Left forelimb (tissue), 1 donor: ENCODE measurements at regions not wholly inside any gene's neighbourhood (a gene's known extent, or its start where the extent isn't known, plus 50 kb on each side); places are given as distances from the start of the nearest gene placed in this dataset.

Experiments
- DNase-seq: peaks from one replicate; pipeline ENCODE4 v3.0.0-alpha.2; 2018; ENCODE audit warnings: low spot score

DNA sequence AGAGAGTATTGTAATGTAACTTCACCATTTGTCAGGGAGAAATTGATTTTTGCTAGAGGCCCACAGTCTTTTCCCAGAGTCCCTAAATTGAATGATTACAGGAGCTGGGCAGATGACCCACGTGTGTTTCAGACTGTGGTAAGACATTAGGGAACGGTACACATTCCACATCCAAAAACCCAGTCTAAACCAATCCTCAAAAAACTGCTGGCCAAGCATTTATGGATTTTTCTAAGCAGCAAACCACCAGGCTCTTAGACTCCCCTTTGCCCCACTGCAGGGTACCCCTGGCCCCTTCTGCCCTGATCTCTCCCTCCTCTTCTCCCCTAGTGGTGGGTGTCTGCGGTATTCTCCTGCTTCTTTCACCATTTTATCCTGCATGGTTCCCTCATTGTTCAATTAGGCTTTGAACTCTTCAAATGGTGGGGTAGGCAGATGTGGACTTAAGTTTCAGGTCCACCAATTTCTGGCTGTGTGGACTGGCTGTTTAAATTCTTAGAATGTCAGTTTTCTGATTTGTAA lies 135.5 kb upstream of the SORCS3 start:
- no peak for DNase-seq

DNA sequence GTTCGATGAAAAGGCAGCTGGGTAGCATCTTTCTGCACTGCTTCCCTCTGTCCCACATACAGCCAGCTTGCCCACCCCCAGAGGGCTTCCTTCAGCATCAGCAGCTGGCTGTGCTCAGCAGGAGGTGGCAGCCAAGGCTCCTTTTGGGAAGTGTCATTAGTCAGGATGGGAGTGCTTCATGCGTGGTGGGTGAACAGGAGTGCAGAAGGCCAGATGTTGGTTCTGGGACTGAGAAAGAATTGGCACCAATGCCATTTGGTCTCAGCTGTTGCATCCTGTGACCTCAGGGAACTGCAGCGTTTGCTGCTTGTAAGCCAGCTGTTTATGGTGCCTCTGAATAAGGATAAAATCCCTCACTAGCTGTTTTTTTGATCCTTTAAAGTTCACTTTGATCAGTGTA lies 131.1 kb upstream of the SORCS3 start:
- DNase-seq: no peak

DNA sequence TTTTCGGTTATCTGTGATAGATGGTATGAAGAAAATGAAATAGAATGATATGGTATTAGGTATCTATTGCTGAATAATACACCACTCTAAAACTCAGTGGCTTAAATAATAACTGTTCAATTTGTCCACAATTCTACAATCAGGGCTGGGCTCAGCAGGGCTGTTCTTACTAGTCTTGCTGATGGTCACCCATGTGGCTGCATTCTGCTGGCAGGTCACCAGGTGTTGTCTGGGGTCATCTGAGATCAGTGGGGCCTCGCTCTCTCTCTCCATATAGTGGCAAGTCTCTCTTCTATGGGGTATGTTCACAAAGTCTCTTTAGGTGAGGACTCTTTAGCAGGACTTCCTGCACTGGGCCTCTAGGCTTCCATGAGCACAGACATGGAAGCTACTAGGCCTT lies 130.4 kb upstream of the SORCS3 start:
- no peak for DNase-seq

DNA sequence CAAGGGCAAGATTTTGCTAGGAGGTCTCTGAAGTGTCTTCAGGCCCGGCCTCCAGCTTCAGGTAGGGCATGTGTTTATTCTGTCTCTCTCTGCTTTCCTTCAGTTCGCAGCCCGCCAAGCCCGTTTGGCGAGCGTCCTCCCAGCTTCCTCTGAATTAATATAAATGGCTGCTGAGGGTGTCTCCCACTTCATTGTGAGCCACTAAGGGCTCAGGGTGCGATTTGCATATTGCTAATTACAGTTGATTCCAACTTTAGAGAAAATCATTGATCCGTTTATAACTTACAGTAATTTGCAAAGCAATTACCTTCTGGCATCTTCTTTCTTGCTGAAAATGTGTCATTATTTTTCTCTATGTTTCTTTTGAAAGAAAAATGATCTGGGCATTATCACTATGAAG lies 128.3 kb upstream of the SORCS3 start:
- DNase-seq: no peak

DNA sequence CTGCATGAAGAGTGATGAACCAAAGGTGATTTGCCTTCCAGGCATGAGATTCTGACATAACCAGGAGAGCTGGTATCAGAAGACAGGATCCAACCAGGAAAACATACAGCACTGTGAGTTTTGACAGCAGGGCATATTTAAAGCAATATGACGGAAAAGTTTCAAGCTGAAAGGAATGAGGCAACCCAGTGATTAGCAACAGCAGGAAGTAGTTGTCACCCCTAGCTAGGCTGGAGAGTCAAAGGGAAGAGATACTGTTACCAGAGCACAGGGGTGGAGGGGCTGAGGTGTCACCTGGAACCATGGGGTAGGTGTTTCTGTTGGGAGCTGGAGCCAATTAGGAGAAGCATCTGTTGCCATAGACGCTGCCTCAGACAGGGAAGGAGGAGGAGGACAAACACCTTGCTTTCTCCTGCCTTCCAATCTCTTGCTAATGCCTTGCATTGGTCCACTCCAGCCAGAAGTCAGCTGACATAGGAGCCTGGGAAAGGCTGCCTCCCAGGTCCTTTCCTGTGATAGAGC lies 125.4 kb upstream of the SORCS3 start:
- no peak for DNase-seq

DNA sequence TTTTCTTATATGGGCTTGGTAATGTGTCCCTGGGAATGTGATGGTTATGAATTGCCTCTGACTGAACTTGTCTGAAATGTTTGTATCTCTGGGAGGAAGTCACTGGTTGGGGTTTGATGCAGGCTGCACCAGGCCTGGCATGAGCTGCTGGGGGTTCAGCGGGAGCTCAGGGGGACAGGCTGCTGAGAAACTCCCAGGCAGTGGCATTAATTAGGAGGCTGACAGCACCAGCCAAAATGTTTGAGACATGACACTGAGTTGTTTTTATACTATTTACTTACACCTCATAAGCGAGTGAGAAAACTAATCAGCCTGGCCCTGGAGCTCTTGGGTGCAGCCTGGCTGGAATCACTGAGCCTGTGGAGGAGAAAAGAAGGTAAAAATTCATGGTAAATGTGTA lies 124.1 kb upstream of the SORCS3 start:
- no peak for DNase-seq

DNA sequence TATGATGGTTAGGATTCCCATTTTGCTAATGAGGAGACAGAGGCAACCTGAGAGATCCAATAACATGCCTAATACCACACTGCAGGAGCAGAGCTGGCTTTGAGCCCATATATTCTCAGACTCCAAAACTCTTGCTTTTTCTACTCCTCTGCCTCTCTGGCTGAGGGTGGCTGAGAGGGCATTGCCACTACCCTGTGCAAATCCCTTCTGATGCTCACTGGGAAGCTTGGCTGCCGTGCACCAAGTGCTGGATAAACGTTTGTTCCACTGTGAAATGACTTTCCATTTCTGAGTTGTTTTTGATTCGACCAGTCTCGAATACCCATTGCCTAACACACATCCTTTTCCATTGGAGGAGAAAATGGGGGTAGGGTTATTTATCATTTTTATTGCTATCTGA lies 123.1 kb upstream of the SORCS3 start:
- DNase-seq: no peak

DNA sequence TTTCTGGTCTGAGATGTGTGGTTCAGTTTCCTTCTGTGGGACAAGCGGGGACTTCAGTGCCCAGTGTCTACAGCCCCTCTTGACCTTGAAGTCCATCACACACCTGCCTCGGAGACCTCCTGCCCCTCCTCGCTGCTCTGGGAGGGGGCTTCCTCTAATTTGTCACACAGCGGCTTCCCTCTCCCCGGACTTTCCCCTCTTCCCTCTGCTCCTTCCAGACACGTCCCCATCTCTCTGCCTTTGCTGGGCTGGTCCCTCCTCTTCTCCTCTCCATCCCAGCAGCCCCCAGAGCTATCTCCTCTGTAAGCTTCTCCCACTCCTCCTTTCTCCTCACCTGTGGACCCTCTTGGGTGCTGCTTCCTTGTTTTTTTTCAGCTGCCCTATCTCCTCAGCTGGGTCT lies 122.2 kb upstream of the SORCS3 start:
- no peak for DNase-seq

DNA sequence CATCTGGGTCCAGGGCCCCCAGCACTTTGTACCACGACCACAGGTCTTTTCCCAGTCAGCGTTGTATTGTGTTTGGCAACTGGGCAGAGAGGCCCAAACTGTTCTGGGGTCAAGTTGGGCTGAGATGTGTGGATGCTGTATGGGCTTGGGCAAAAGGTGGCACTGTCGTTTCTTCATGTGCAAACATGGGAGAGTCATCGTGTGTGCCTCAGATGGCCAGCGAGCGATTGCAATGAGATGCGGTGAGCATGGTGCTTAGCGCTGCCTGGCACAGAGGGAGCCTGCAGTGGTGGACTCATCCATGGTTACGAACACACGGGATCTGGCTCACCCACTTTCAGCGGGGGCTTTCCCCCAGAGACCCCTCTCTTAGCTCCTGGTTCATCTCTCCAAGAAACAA lies 120.4 kb upstream of the SORCS3 start:
- DNase-seq: no peak

DNA sequence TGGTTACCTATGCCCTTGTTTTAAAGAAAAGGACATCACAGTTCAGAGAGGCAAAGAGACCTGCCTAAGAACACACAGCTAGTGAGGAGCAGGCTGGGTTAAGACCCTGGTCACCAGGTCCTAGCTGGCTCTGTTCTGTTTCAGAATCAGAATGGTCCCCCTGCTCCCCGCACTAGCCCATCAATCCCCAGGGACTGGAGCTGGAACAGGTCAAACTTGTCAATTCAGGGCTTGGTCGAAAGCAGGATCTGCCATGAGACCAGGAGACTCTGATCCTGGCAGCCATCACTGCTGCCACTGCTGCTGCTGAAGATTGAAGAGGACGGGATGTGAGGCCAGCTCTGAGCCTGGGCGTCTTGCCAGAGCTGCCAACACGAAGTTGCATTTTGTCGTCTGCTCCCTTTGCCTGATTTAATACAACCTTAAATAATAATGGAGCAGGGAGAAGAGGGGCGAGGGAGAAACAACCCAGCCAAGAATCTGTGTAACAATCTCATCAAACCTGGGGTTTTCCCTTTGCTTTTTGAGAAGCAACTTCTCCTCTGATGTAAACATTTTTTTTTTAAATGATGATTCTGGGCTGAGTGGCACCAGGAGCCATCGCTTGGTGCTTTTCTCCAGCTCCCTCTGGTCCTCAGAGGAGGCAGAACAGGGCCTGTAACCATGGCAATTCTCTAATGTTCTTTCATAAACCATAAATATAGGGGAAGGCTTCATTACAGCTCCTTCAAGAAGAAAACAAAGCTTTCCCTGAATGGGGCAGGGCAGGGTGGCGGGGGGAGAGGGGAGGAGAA lies 119.0 kb upstream of the SORCS3 start:
- no peak for DNase-seq

DNA sequence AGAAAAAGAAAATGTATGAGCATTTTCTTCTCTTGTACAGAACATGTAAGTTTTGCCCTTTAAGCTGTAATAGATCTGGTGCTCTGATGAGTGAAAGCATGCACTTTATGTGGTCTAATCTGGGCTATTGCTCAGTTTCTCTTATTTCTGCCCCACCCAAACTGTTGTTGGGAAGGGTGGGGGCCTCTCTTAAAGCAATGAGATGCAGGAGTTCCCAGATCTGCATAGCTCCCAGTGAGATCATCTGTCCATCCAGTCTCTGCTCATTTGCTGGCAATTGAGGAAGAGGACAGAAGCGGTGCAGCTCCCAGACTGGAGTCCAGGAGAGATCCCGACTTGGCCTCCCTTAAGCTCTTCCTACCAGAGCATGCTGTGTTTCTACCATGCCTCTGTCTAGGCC lies 114.9 kb upstream of the SORCS3 start:
- no peak for DNase-seq

DNA sequence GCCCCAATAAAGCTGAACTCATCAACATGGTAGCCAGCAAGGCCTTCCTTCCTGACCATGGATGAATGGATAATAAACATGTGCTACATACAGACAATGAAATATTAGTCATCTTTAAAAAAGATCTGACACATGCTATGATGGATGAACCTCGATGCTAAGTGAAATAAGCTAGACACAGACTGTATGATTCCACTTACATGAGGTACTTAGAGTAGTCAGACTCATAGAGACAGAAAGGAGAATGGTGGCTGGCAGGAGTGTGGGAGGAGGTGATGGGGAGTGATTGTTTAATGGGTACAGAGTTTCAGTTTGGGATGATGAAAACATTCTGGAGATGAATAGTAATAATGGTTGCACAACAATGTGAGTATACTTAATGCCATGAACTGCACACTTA lies 114.1 kb upstream of the SORCS3 start:
- no peak for DNase-seq

DNA sequence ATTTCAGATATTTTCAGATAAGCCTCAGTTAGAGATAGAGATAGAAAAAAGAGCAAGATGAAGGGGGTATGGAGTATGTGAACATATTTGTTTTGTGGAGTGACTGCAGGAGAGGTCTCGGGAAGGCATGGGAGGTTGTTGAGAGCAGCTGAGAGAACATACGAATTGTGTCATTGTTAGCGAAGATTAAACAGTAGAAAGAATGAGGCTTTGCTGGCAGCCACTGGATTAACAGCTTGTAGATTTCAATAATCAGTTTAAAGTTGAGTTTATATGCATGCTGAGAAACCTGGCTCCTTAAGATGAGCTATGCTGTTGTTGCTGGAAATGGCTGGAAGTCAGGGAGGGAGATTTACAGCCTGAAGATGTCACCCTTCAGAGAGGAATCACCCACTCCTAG lies 100.9 kb upstream of the SORCS3 start:
- DNase-seq: no peak

DNA sequence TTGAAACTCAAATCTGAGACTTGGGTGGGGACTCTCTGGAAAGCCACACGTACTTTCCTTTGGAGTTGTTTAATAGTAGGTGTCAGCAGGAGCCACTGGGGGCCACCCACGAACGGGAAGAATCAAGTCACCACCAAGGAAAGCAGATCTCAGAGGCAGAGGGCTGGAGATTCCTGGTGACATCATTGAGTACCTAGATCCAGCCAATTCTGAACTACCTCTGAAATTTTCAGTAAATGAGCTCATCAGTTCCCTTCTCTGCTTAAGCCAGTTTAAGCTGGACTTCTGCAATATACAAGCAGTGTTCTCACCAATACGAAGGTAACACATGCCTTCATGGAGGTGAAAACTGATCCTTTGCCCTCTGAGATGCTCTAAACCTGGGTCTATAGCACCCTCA lies 99.3 kb upstream of the SORCS3 start:
- DNase-seq: no peak

DNA sequence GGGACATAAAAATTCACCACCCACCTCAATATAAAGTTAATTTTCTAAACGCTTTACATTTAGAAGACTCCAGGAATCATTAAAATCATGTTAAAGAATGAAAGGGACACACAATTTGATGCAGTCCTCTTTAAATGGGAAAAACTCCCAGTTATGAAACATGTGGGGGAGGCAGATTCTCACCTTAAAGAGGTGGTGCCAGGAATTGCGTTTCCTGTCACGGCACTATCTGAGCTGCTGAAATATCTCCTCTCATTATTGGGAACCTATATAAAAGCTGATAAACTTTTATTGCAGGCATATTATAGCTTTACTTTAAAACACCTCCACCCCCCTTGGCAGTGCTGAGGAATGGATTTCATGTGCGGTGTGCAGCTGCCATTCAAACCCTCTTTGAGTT lies 94.8 kb upstream of the SORCS3 start:
- DNase-seq: no peak

DNA sequence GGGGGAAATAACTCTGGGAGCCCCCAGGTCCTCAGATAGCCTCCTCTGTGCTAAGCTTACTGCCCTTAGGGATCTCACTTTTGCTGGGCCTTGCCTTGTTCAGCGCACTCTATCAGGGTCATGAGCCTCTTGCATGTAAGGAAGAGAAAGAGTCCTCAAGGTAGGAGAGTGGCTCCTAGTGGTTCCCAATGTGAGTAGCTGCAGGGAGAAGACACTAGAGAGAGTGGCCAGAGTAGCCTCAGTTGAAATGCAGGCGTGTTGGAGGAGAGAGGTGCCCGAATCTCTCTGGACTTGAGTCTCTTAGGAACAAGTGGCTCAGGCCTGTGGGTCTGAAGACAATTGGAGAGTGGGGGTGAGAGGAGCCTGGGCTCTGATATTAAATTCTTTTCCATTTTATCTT lies 94.3 kb upstream of the SORCS3 start:
- DNase-seq: no peak

DNA sequence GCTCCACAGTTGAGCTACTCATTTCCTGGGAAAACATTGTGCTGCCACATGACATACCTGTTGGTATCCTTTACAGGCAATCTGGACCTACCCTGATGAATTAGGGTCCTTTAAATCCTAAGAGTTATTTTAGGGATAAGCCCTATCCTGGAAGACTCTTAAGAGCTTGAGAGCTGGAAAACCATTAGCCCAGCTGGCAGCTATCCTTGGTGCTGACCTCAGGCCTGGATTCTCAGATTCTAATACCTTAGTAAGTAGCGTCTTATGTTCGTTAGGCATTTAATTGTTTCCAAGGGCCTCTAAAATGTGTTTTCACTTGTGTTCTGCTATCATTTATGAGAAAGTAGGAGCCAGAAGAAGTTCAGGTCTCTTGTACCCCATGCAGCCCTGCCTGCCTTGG lies 93.0 kb upstream of the SORCS3 start:
- DNase-seq: no peak

DNA sequence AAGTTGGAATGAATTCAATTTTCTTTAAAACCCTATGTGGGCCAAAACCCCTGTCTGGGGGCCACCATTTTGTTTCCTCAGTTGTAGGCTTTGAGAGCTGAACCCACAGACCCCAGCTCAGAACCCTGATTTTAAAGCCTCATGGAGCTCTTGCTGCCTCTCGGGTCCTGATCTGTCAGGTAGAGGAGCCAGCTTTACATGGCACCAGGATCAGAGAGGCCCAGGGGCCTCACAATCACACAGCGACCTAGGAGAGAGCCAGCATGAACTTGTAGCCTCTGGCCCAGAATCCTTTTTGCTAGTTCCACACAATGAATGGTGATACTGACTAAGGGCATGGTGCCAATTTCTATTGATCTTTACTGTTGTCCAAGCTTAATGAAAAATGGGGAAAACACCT lies 84.3 kb upstream of the SORCS3 start:
- DNase-seq: no peak

DNA sequence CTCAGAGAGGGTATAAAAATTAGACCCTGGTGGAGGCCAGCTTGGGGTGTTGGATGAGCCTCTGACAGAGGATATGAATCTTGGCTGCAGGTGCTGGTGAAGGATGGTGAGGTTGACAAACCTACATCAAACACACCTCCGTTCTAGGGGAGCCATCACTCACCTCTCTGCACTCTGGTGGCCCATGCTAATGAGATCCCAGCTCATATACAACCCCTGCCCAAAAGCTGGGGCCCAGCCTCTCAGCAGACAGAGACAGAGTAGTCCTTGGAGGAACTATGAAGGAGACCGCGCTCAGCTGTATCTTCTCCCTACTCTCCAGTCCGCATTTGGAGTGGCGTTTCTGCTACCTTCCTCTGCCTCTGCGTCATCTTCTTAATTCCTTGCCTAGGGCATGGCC lies 83.1 kb upstream of the SORCS3 start:
- no peak for DNase-seq

DNA sequence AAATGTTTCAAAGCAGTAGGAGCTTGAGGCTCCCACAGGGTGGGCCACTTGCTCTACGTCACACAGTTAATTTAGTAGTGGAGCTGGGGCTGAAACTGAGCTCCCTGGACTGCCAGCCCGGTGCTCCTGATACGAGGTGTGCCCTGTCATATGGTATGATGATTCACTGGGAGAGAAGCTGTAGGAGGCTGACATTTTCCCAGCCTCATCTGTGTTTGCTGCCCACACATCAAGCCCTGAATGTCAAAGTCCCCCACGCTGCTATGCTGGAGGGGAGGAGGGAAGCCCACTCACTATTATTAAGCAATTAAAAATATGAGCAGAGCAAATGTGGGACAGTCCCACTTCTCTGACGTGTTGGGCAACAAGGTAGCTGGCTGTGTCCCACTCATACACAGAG lies 81.2 kb upstream of the SORCS3 start:
- DNase-seq: no peak

DNA sequence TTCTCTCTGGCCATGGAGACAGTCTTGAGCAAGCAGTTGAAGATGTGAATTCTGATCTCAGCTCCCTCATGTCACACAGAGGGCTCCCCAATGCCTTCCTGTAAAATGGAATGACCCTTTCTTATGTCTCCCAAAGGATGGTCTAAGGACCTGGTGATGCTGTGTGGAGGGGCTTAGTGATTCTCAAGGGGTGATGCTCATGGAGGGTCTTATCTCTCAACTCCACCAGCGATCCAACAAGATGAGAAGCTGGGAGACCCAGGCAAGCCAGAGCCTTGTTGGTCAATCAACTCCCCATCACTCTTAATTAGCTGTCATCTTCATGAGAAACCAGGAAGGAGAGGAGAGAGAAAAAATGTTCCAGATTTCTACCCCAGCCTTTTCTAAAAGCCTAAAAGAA lies 78.0 kb upstream of the SORCS3 start:
- DNase-seq: no peak

DNA sequence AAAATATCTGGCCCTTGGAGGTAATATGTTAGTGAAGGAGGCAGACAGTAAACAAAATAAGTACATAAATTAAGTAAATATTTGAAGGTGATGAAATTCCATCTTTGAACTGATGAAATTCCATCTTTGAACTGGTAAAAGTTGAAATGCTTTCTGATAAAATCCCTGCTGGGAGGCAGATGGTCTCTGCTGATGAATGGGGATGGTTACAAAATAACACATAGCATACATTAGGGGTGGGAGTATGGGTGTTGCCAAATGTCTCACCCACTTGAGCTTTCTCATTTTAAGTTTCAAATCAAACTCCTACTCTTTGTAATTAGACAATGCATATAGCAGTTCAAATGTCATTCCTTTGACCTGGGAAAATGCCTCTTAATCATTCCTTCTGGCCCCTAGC lies 77.5 kb upstream of the SORCS3 start:
- DNase-seq: no peak

DNA sequence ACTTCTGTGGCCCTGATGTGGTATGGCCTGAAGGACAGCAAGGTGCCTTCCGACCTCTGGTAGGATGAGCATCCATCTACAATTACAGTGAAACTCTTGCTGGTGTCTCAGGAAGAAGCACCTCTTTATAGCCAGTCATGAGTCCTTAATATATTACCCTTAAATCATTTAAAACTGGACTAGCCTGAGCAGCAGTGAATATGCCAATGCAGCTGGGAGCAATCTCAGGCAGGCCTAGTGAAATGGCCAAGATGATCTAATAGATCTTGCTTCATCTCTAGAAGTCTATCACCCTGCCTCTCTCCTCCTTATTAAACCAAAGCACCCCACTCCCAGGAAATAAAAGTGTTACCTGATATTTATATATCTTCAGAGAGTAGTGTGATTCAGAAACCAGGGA lies 66.7 kb upstream of the SORCS3 start:
- DNase-seq: no peak

DNA sequence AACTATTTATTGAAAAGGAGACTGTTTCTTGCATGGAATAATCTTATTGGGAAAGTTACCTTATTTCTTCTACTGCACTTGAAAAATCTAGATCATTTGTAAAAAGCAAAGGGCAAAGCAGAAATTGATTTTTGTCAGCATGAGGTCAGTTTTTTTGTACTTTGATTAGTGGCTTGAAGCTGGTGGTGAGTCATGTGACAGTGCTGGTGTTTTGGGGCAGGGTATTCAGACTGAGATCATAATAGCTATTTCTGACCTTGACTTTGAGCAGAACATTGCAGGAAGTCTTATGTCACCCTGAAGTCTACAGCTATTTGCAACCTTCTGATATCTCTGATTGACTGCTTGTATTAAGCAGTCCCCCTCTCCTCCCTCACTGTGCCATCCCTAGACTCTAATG lies 66.3 kb upstream of the SORCS3 start:
- DNase-seq: no peak
